HK-2 (cell line): ENCODE measurements at regions not wholly inside any gene's neighbourhood (a gene's known extent, or its start where the extent isn't known, plus 50 kb on each side); places are given as distances from the start of the nearest gene placed in this dataset.
"Not testable (repeated sequence)": the region's sequence is repeated elsewhere in the genome, so short reads cannot be mapped to it uniquely, and the experiment has no call there.

Experiments used
- DNase-seq: peaks from one replicate; pipeline ENCODE4 v3.0.0-alpha.2; 2018; ENCODE audit not compliant: unreplicated experiment

GRCh38 chr11:110874437-110875030 lies 162.3 kb upstream of the ARHGAP20 start:
- no peak for DNase-seq

GRCh38 chr11:110873975-110874374 lies 161.7 kb upstream of the ARHGAP20 start:
- DNase-seq: no peak

GRCh38 chr11:110870816-110871522 lies 158.7 kb upstream of the ARHGAP20 start:
- DNase-seq: no peak

GRCh38 chr11:110867951-110868350 lies 155.7 kb upstream of the ARHGAP20 start:
- DNase-seq: no peak

GRCh38 chr11:110866081-110866480 lies 153.8 kb upstream of the ARHGAP20 start:
- DNase-seq: no peak

GRCh38 chr11:110862407-110862806 lies 150.2 kb upstream of the ARHGAP20 start:
- no peak for DNase-seq

GRCh38 chr11:110860461-110860860 lies 148.2 kb upstream of the ARHGAP20 start:
- DNase-seq: no peak

- no peak for DNase-seq
Observed at GRCh38 chr11:110859998-110860397, 147.8 kb upstream of the ARHGAP20 start.

GRCh38 chr11:110859240-110859840 lies 147.1 kb upstream of the ARHGAP20 start:
- no peak for DNase-seq

GRCh38 chr11:110858547-110858921 lies 146.3 kb upstream of the ARHGAP20 start:
- no peak for DNase-seq

GRCh38 chr11:110857892-110858546 lies 145.8 kb upstream of the ARHGAP20 start:
- no peak for DNase-seq

- DNase-seq: no peak
Observed at GRCh38 chr11:110856996-110857812, 145.0 kb upstream of the ARHGAP20 start.

- DNase-seq: no peak
Observed at GRCh38 chr11:110856340-110856739, 144.1 kb upstream of the ARHGAP20 start.

- no peak for DNase-seq
Observed at GRCh38 chr11:110855191-110855590, 143.0 kb upstream of the ARHGAP20 start.

- DNase-seq: no peak
Observed at GRCh38 chr11:110852921-110853490, 140.8 kb upstream of the ARHGAP20 start.

- DNase-seq: no peak
Observed at GRCh38 chr11:110850846-110851245, 138.6 kb upstream of the ARHGAP20 start.

GRCh38 chr11:110843053-110843452 lies 130.8 kb upstream of the ARHGAP20 start:
- not testable (repeated sequence) for DNase-seq

GRCh38 chr11:110838808-110839207 lies 126.6 kb upstream of the ARHGAP20 start:
- no peak for DNase-seq

GRCh38 chr11:110837603-110838002 lies 125.4 kb upstream of the ARHGAP20 start:
- no peak for DNase-seq

- DNase-seq: no peak
Observed at GRCh38 chr11:110835106-110835505, 122.9 kb upstream of the ARHGAP20 start.

- DNase-seq: no peak
Observed at GRCh38 chr11:110833033-110833484, 120.8 kb upstream of the ARHGAP20 start.
